ENCODE measurements at regions not wholly inside any gene's neighbourhood (a gene's known extent, or its start where the extent isn't known, plus 50 kb on each side); places are given as distances from the start of the nearest gene placed in this dataset.

- H2AK5ac ChIP-seq (ENCODE audit: low read depth, low read length), result no peak overlapping the region
- no peak overlapping the region for H4K91ac ChIP-seq (ENCODE audit: low read depth, low read length, poor library complexity)
- H4K8ac ChIP-seq (ENCODE audit: low read depth, low read length), result no peak overlapping the region
- H3K9ac ChIP-seq (ENCODE audit: low read depth, low read length, poor library complexity), result no peak overlapping the region
- no peaks in the 10 kb centered on the region for H3K27me3 ChIP-seq (ENCODE audit: control insufficient read depth in 3 of 3, insufficient read depth in 3 of 3, low read depth in 1 of 3, low read length in 3 of 3)
- H2BK5ac ChIP-seq (ENCODE audit: low read length), result no peak overlapping the region
- no peaks in the 10 kb centered on the region for H3K9me3 ChIP-seq (replicated peaks in 1 of 2; ENCODE audit: control insufficient read depth in 2 of 2, insufficient read depth in 1 of 2, low read depth in 1 of 2, low read length in 2 of 2)
- H3K4ac ChIP-seq (ENCODE audit: low read length), result no peak overlapping the region
- no peak overlapping the region for H2BK120ac ChIP-seq (ENCODE audit: low read depth, low read length)
- WGBS, 2 donors (ENCODE audit: extremely low coverage in 2 of 2, insufficient read length in 2 of 2, insufficient replicate concordance in 1 of 2), result no CpG with 5 or more reads among the region's 11 CpGs
- DNase-seq (ENCODE audit: low spot score), result no peak
- no peak overlapping the region for H3K14ac ChIP-seq (ENCODE audit: low read length)
- no peaks in the 10 kb centered on the region for H3K36me3 ChIP-seq (replicated peaks in 1 of 2; ENCODE audit: control insufficient read depth in 2 of 2, insufficient read depth in 2 of 2, low read length in 2 of 2)
- H3K4me2 ChIP-seq (ENCODE audit: insufficient read depth, low read length, poor library complexity, severe bottlenecking), result no peak overlapping the region
- no peaks in the 10 kb centered on the region for H3K4me1 ChIP-seq (ENCODE audit: control insufficient read depth in 2 of 2, insufficient read depth in 1 of 2, low read depth in 1 of 2, low read length in 2 of 2)
- H3K27ac ChIP-seq (replicated peaks; ENCODE audit: low read length), result no peak overlapping the region
- H3K4me3 ChIP-seq (ENCODE audit: low read length in 2 of 2), result no peak overlapping the region
- H2BK12ac ChIP-seq (ENCODE audit: low read length), result no peak overlapping the region
- H3K79me1 ChIP-seq (ENCODE audit: low read depth, low read length), result no peaks in the 10 kb centered on the region
- H3K23ac ChIP-seq (ENCODE audit: low read depth, low read length, poor library complexity), result no peak overlapping the region
- H2BK15ac ChIP-seq (ENCODE audit: low read length), result no peak overlapping the region
- H3K18ac ChIP-seq (ENCODE audit: low read length), result no peak overlapping the region
- no peak overlapping the region for H2AFZ ChIP-seq (ENCODE audit: low read length)
These were observed 191.0 kb upstream of the IRS2 start for GRCh38 chr13:109977212-109977968.

GRCh38 chr13:109976206-109976997 is 190.0 kb upstream of the IRS2 start:
- Histone ChIP-seq H4K8ac (ENCODE audit: low read depth, low read length) (no peak overlapping the region), H2AFZ (ENCODE audit: low read length) (no peak overlapping the region), H3K4me1 (ENCODE audit: control insufficient read depth in 2 of 2, insufficient read depth in 1 of 2, low read depth in 1 of 2, low read length in 2 of 2) (no peaks in the 10 kb centered on the region), H3K27me3 (ENCODE audit: control insufficient read depth in 3 of 3, insufficient read depth in 3 of 3, low read depth in 1 of 3, low read length in 3 of 3) (no peaks in the 10 kb centered on the region), H3K36me3 (replicated peaks in 1 of 2; ENCODE audit: control insufficient read depth in 2 of 2, insufficient read depth in 2 of 2, low read length in 2 of 2) (no peaks in the 10 kb centered on the region), H3K4me3 (ENCODE audit: low read length in 2 of 2) (no peak overlapping the region), H3K79me1 (ENCODE audit: low read depth, low read length) (no peaks in the 10 kb centered on the region), H2BK15ac (ENCODE audit: low read length) (no peak overlapping the region), H2BK5ac (ENCODE audit: low read length) (no peak overlapping the region), H3K27ac (replicated peaks; ENCODE audit: low read length) (no peak overlapping the region), H3K4me2 (ENCODE audit: insufficient read depth, low read length, poor library complexity, severe bottlenecking) (no peak overlapping the region), H2BK120ac (ENCODE audit: low read depth, low read length) (no peak overlapping the region), H2AK5ac (ENCODE audit: low read depth, low read length) (no peak overlapping the region), H4K91ac (ENCODE audit: low read depth, low read length, poor library complexity) (no peak overlapping the region), H3K9ac (ENCODE audit: low read depth, low read length, poor library complexity) (no peak overlapping the region), H3K18ac (ENCODE audit: low read length) (no peak overlapping the region), H3K4ac (ENCODE audit: low read length) (no peak overlapping the region), H3K23ac (ENCODE audit: low read depth, low read length, poor library complexity) (no peak overlapping the region), H3K14ac (ENCODE audit: low read length) (no peak overlapping the region), H3K9me3 (replicated peaks in 1 of 2; ENCODE audit: control insufficient read depth in 2 of 2, insufficient read depth in 1 of 2, low read depth in 1 of 2, low read length in 2 of 2) (peaks cover 0 to 2% of the 10 kb centered on the region in 2 donors), H2BK12ac (ENCODE audit: low read length) (no peak overlapping the region)
- no peak for DNase-seq (ENCODE audit: low spot score)
- no CpG with 5 or more reads among the region's 9 CpGs for WGBS, 2 donors (ENCODE audit: extremely low coverage in 2 of 2, insufficient read length in 2 of 2, insufficient replicate concordance in 1 of 2)

DNA sequence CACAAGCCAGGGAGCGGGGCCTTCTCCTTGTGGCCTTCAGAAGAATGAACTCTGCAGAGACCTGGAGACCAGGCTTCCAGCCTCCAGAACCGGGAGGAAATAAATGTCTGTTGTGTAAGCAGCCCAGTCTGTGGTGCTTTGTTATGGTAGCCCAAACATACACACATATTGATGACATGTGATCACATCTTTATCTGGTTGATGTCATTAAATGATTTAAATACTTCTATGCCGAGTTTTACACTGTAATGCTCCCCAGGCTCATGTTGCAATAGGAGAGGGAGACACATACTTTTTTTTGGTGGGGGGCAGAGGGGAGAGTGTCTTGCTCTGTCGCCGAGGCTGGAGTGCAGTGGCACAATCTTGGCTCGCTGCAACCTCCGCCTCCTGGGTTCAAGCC is 188.0 kb upstream of the IRS2 start:
- Histone ChIP-seq H4K8ac (ENCODE audit: low read depth, low read length) (no peak overlapping the region), H2BK5ac (ENCODE audit: low read length) (no peak overlapping the region), H3K14ac (ENCODE audit: low read length) (no peak overlapping the region), H2BK12ac (ENCODE audit: low read length) (no peak overlapping the region), H3K36me3 (replicated peaks in 1 of 2; ENCODE audit: control insufficient read depth in 2 of 2, insufficient read depth in 2 of 2, low read length in 2 of 2) (no peaks in the 10 kb centered on the region), H3K9ac (ENCODE audit: low read depth, low read length, poor library complexity) (no peak overlapping the region), H3K4me2 (ENCODE audit: insufficient read depth, low read length, poor library complexity, severe bottlenecking) (no peak overlapping the region), H2AK5ac (ENCODE audit: low read depth, low read length) (no peak overlapping the region), H4K91ac (ENCODE audit: low read depth, low read length, poor library complexity) (no peak overlapping the region), H2BK120ac (ENCODE audit: low read depth, low read length) (no peak overlapping the region), H2AFZ (ENCODE audit: low read length) (no peak overlapping the region), H3K23ac (ENCODE audit: low read depth, low read length, poor library complexity) (no peak overlapping the region), H2BK15ac (ENCODE audit: low read length) (no peak overlapping the region), H3K27me3 (ENCODE audit: control insufficient read depth in 3 of 3, insufficient read depth in 3 of 3, low read depth in 1 of 3, low read length in 3 of 3) (no peaks in the 10 kb centered on the region), H3K18ac (ENCODE audit: low read length) (no peak overlapping the region), H3K9me3 (replicated peaks in 1 of 2; ENCODE audit: control insufficient read depth in 2 of 2, insufficient read depth in 1 of 2, low read depth in 1 of 2, low read length in 2 of 2) (peaks cover 0 to 6% of the 10 kb centered on the region in 2 donors), H3K4ac (ENCODE audit: low read length) (no peak overlapping the region), H3K27ac (replicated peaks; ENCODE audit: low read length) (no peak overlapping the region), H3K79me1 (ENCODE audit: low read depth, low read length) (no peaks in the 10 kb centered on the region), H3K4me1 (ENCODE audit: control insufficient read depth in 2 of 2, insufficient read depth in 1 of 2, low read depth in 1 of 2, low read length in 2 of 2) (no peaks in the 10 kb centered on the region), H3K4me3 (ENCODE audit: low read length in 2 of 2) (no peak overlapping the region)
- no CpG with 5 or more reads among the region's 7 CpGs for WGBS, 2 donors (ENCODE audit: extremely low coverage in 2 of 2, insufficient read length in 2 of 2, insufficient replicate concordance in 1 of 2)
- no peak for DNase-seq (ENCODE audit: low spot score)

- no peak overlapping the region for H4K91ac ChIP-seq (ENCODE audit: low read depth, low read length, poor library complexity)
- no peak overlapping the region for H3K4ac ChIP-seq (ENCODE audit: low read length)
- no peak overlapping the region for H3K14ac ChIP-seq (ENCODE audit: low read length)
- no peak overlapping the region for H2AK5ac ChIP-seq (ENCODE audit: low read depth, low read length)
- no peak for DNase-seq (ENCODE audit: low spot score)
- peaks cover 0 to 6% of the 10 kb centered on the region in 2 donors for H3K9me3 ChIP-seq (replicated peaks in 1 of 2; ENCODE audit: control insufficient read depth in 2 of 2, insufficient read depth in 1 of 2, low read depth in 1 of 2, low read length in 2 of 2)
- H2BK5ac ChIP-seq (ENCODE audit: low read length), result no peak overlapping the region
- H3K4me2 ChIP-seq (ENCODE audit: insufficient read depth, low read length, poor library complexity, severe bottlenecking), result no peak overlapping the region
- H4K8ac ChIP-seq (ENCODE audit: low read depth, low read length), result no peak overlapping the region
- WGBS, 2 donors (ENCODE audit: extremely low coverage in 2 of 2, insufficient read length in 2 of 2, insufficient replicate concordance in 1 of 2), result no CpG with 5 or more reads among the region's 10 CpGs
- H2BK120ac ChIP-seq (ENCODE audit: low read depth, low read length), result no peak overlapping the region
- H3K9ac ChIP-seq (ENCODE audit: low read depth, low read length, poor library complexity), result no peak overlapping the region
- H3K79me1 ChIP-seq (ENCODE audit: low read depth, low read length), result no peaks in the 10 kb centered on the region
- no peaks in the 10 kb centered on the region for H3K36me3 ChIP-seq (replicated peaks in 1 of 2; ENCODE audit: control insufficient read depth in 2 of 2, insufficient read depth in 2 of 2, low read length in 2 of 2)
- H2BK15ac ChIP-seq (ENCODE audit: low read length), result no peak overlapping the region
- H3K18ac ChIP-seq (ENCODE audit: low read length), result no peak overlapping the region
- no peaks in the 10 kb centered on the region for H3K4me1 ChIP-seq (ENCODE audit: control insufficient read depth in 2 of 2, insufficient read depth in 1 of 2, low read depth in 1 of 2, low read length in 2 of 2)
- no peak overlapping the region for H3K23ac ChIP-seq (ENCODE audit: low read depth, low read length, poor library complexity)
- H2AFZ ChIP-seq (ENCODE audit: low read length), result no peak overlapping the region
- no peak overlapping the region for H3K4me3 ChIP-seq (ENCODE audit: low read length in 2 of 2)
- H3K27ac ChIP-seq (replicated peaks; ENCODE audit: low read length), result no peak overlapping the region
- H3K27me3 ChIP-seq (ENCODE audit: control insufficient read depth in 3 of 3, insufficient read depth in 3 of 3, low read depth in 1 of 3, low read length in 3 of 3), result no peaks in the 10 kb centered on the region
- H2BK12ac ChIP-seq (ENCODE audit: low read length), result no peak overlapping the region
These were observed 186.9 kb upstream of the IRS2 start for GRCh38 chr13:109973279-109973678.
